ENCODE measurements at regions not wholly inside any gene's neighbourhood (a gene's known extent, or its start where the extent isn't known, plus 50 kb on each side); places are given as distances from the start of the nearest gene placed in this dataset.

DNA sequence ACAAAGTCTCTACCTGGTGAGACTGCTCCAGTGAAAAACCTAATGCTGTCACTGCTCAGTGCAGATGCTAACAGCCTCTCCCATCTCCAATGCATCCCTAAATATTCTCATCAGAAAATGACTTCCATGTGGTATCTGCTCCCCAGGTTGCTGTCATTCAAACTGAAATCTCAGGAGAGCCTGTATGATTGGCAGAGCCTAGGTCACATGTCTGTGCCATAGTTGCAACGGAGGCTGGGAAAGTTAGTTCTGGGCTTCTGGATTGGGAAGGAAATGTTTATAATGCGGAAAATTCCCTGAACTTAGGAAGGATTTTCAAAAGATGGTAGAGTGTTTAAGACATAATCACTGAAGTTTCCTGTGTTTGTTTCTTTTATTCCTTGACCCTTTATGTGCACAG lies 206.4 kb upstream of the ZKSCAN2 start:
- intact Hi-C loops (cut with DNase I; ENCODE audit: low total_unique reads): no loop called here

DNA sequence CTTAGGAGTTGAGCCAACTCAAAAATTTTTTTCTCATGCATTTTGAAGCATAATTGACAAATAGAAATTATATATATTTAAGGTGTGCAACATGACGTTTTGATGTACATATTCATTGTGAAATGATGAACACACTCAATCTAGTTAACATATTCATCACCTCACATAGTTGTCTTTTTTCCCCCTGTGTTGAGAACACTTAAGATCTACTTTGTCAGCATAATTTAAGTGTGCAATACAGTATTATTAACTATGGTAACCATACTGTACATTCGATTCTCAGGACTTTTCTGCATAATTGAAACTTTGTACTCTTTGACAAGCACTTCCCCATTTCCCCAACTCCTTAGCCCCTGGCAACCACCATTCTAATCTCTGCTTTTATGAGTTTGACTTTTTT lies 192.2 kb upstream of the ZKSCAN2 start:
- Histone ChIP-seq H3K36me3 (no peaks in the 10 kb centered on the region), H3K27ac (no peak overlapping the region), H3K9me3 (peaks cover 0 to 5% (median 0%) of the 10 kb centered on the region in 3 donors), H3K4me1 (no peaks in the 10 kb centered on the region), H3K27me3 (no peaks in the 10 kb centered on the region), H3K4me3 (no peak overlapping the region)
- intact Hi-C loops (cut with DNase I; ENCODE audit: low total_unique reads) (no loop called here), in situ Hi-C loops (cut with MboI; ENCODE audit: low sequenced_read_pairs in 4 of 4) (no loop called here)
- DNase-seq (no peak), ATAC-seq (no peak)
- TF ChIP-seq POLR2A (IDR thresholded peaks at IDR 0.05): no peak
- TF ChIP-seq, protein P1, sequence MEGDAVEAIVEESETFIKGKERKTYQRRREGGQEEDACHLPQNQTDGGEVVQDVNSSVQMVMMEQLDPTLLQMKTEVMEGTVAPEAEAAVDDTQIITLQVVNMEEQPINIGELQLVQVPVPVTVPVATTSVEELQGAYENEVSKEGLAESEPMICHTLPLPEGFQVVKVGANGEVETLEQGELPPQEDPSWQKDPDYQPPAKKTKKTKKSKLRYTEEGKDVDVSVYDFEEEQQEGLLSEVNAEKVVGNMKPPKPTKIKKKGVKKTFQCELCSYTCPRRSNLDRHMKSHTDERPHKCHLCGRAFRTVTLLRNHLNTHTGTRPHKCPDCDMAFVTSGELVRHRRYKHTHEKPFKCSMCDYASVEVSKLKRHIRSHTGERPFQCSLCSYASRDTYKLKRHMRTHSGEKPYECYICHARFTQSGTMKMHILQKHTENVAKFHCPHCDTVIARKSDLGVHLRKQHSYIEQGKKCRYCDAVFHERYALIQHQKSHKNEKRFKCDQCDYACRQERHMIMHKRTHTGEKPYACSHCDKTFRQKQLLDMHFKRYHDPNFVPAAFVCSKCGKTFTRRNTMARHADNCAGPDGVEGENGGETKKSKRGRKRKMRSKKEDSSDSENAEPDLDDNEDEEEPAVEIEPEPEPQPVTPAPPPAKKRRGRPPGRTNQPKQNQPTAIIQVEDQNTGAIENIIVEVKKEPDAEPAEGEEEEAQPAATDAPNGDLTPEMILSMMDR (IDR thresholded peaks at IDR 0.05 in 4 of 5, conservative IDR thresholded peaks at IDR 0.05 in 1 of 5): no peak

More for the DNA sequence above, 206.4 kb upstream of the ZKSCAN2 start:
- Histone ChIP-seq H3K4me1 (no peaks in the 10 kb centered on the region), H3K36me3 (no peaks in the 10 kb centered on the region), H3K9me3 (no peaks in the 10 kb centered on the region), H3K27ac (no peak overlapping the region), H3K4me3 (no peak overlapping the region), H3K27me3 (no peaks in the 10 kb centered on the region)
- DNase-seq (no peak), ATAC-seq (no peak)
- TF ChIP-seq, protein P1 (IDR thresholded peaks at IDR 0.05 in 4 of 5, conservative IDR thresholded peaks at IDR 0.05 in 1 of 5): no peak
- TF ChIP-seq POLR2A (IDR thresholded peaks at IDR 0.05): no peak
- in situ Hi-C loops (cut with MboI; ENCODE audit: low sequenced_read_pairs in 4 of 4): no loop called here

DNA sequence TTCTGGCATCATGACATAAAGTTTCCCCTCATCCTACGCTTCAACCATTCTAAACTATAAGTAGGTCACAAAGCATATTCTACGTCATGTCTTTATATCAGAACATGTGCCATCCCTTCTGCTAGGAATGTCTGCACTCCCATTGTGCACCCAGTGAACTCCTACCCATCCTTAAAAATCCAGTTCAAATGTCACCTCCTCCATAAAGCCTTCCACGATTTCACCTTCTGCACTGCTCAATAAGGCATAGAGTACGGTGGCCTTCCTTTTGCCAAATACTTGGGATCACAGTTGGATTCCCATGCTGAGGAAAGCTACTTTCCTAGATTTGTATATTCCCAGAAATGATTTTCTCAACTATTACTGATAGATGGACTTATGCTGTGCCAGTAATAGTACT lies 186.3 kb upstream of the ZKSCAN2 start:
- no peak for DNase-seq

DNA sequence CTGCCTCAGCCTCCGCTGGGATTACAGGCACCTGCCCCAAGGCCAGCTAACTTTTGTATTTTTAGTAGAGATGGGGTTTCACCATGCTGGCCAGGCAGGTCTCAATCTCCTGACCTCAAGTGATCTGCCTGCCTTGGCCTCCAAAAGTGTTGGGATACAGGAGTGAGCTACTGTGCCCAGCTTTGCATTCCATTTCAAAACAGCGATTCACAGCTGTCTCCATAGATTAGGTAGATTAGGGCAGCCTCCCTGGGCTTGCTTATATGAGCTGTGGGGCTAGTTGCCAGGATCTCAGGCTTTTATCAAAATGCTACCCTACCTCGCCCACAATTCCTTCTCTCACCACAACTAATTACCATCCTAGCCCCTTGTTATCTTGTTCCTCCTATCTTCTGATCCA lies 176.4 kb upstream of the ZKSCAN2 start:
- no peak for DNase-seq
- Histone ChIP-seq H3K4me1 (no peaks in the 10 kb centered on the region), H3K27ac (no peak overlapping the region), H3K9me3 (no peaks in the 10 kb centered on the region), H3K27me3 (no peaks in the 10 kb centered on the region), H3K36me3 (no peaks in the 10 kb centered on the region), H3K4me3 (no peak overlapping the region)
- in situ Hi-C loops (cut with MboI; ENCODE audit: low sequenced_read_pairs in 4 of 4): no loop called here
- ATAC-seq: no peak
- intact Hi-C loops (cut with DNase I; ENCODE audit: low total_unique reads): no loop called here
- TF ChIP-seq, protein P1 (IDR thresholded peaks at IDR 0.05 in 4 of 5, conservative IDR thresholded peaks at IDR 0.05 in 1 of 5): no peak
- no peak for TF ChIP-seq POLR2A (IDR thresholded peaks at IDR 0.05)

More for the DNA sequence above, 186.3 kb upstream of the ZKSCAN2 start:
- H3K4me3 ChIP-seq: no peak overlapping the region
- H3K36me3 ChIP-seq: no peaks in the 10 kb centered on the region
- H3K27me3 ChIP-seq: no peaks in the 10 kb centered on the region
- no peak for ATAC-seq
- H3K27ac ChIP-seq: no peak overlapping the region
- H3K4me1 ChIP-seq: no peaks in the 10 kb centered on the region
- in situ Hi-C loops (cut with MboI; ENCODE audit: low sequenced_read_pairs in 4 of 4) (no loop called here), intact Hi-C loops (cut with DNase I; ENCODE audit: low total_unique reads) (no loop called here)
- no peak for TF ChIP-seq POLR2A (IDR thresholded peaks at IDR 0.05)
- TF ChIP-seq, protein P1 (IDR thresholded peaks at IDR 0.05 in 4 of 5, conservative IDR thresholded peaks at IDR 0.05 in 1 of 5): no peak
- H3K9me3 ChIP-seq: peaks cover 0 to 5% (median 0%) of the 10 kb centered on the region in 3 donors

DNA sequence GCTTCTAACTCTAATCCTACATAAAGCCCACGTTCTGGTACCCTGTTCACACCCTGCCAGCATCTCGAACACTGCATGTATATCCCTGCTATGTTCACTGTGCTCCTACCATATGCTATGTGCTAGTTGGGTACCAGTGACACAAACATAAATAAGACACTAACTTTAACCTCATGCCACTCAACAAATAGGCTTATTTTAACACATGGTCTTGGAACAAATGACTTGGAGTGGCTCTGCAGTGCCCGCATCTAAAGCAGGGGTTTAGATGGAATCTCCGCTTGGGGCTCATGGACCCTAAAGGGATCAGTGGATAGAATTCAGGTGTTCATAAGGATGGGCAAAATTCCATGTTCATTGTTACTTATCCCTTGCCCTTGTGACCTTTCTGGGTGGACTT lies 175.7 kb upstream of the ZKSCAN2 start:
- in situ Hi-C loops (cut with MboI; ENCODE audit: low sequenced_read_pairs in 4 of 4): no loop called here
- Histone ChIP-seq H3K4me3 (no peak overlapping the region), H3K27ac (no peak overlapping the region), H3K36me3 (no peaks in the 10 kb centered on the region), H3K9me3 (no peaks in the 10 kb centered on the region), H3K27me3 (no peaks in the 10 kb centered on the region), H3K4me1 (no peaks in the 10 kb centered on the region)
- DNase-seq (no peak), ATAC-seq (no peak)
- intact Hi-C loops (cut with DNase I; ENCODE audit: low total_unique reads): no loop called here
- TF ChIP-seq, protein P1 (IDR thresholded peaks at IDR 0.05 in 4 of 5, conservative IDR thresholded peaks at IDR 0.05 in 1 of 5): no peak
- TF ChIP-seq POLR2A (IDR thresholded peaks at IDR 0.05): no peak

Measured in gastrocnemius medialis (tissue), 4 donors.